Mammary epithelial cell (primary cell): ENCODE measurements at regions not wholly inside any gene's neighbourhood (a gene's known extent, or its start where the extent isn't known, plus 50 kb on each side); places are given as distances from the start of the nearest gene placed in this dataset.

Source experiments
- EZH2 ChIP-seq: IDR thresholded peaks from 2 replicates; pipeline ENCODE4 v1.6.1; 2012; ENCODE audit warnings: low read length, inconsistent platforms, borderline replicate concordance
- TF ChIP-seq, protein P1 (sequence below), 2 donors: IDR thresholded peaks in 1 of 2; conservative IDR thresholded peaks in 1 of 2; 2 replicates each; pipeline ENCODE4 v1.5.1; 2011 to 2012; ENCODE audit warnings: inconsistent platforms in 2 of 2, low read length in 2 of 2, mild to moderate bottlenecking in 2 of 2, control low read depth in 1 of 2, low read depth in 1 of 2; ENCODE audit not compliant: insufficient read depth in 1 of 2; ENCODE audit errors: extremely low read depth in 1 of 2

DNA sequence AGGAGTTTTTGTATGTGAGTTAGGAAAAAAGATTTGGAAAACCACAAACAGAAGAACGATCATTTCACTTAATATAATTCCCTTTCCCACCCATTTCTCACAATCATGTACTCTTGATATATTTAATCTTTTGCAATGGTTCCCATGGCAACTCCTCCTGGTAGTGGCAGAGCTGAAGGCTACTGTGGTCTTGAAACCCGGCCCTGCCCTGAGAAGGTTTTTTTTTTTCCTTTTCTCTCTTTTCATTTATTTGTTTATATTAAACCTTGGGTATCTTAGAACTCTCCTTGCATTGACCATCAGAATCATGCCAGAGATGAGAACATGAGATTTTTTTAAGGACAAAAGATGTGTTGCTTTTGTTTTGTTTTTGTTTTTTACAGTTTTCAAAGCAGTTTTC is 566.1 kb upstream of the NRP1 start:
- TF ChIP-seq EZH2, result no peak
- TF ChIP-seq, protein P1, sequence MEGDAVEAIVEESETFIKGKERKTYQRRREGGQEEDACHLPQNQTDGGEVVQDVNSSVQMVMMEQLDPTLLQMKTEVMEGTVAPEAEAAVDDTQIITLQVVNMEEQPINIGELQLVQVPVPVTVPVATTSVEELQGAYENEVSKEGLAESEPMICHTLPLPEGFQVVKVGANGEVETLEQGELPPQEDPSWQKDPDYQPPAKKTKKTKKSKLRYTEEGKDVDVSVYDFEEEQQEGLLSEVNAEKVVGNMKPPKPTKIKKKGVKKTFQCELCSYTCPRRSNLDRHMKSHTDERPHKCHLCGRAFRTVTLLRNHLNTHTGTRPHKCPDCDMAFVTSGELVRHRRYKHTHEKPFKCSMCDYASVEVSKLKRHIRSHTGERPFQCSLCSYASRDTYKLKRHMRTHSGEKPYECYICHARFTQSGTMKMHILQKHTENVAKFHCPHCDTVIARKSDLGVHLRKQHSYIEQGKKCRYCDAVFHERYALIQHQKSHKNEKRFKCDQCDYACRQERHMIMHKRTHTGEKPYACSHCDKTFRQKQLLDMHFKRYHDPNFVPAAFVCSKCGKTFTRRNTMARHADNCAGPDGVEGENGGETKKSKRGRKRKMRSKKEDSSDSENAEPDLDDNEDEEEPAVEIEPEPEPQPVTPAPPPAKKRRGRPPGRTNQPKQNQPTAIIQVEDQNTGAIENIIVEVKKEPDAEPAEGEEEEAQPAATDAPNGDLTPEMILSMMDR (conservative IDR thresholded peaks at IDR 0.05 in 1 of 2, IDR thresholded peaks at IDR 0.05 in 1 of 2; ENCODE audit: extremely low read depth in 1 of 2, insufficient read depth in 1 of 2, low read depth in 1 of 2, low read length in 2 of 2), result no peak
